Thyroid gland (tissue), 4 donors: ENCODE measurements at regions not wholly inside any gene's neighbourhood (a gene's known extent, or its start where the extent isn't known, plus 50 kb on each side); places are given as distances from the start of the nearest gene placed in this dataset.

Experiments
- POLR2A ChIP-seq, 2 donors: fragments of 450-650 bp; IDR thresholded peaks; one replicate each; pipeline ENCODE4 v1.6.1; 2017; ENCODE audit warnings: antibody characterized with exemption in 2 of 2, mild to moderate bottlenecking in 2 of 2, moderate library complexity in 1 of 2
- TF ChIP-seq, protein P1 (sequence below), 6 experiments: fragments of 200-600 bp in 3 of 6; fragments of 450-650 bp in 3 of 6; sonication (generic) in 3 of 6; IDR thresholded peaks; one replicate each; pipeline ENCODE4 v1.5.1; 2016 to 2019; ENCODE audit warnings: antibody characterized with exemption in 6 of 6, mild to moderate bottlenecking in 2 of 6, inconsistent platforms in 1 of 6, moderate library complexity in 1 of 6

DNA sequence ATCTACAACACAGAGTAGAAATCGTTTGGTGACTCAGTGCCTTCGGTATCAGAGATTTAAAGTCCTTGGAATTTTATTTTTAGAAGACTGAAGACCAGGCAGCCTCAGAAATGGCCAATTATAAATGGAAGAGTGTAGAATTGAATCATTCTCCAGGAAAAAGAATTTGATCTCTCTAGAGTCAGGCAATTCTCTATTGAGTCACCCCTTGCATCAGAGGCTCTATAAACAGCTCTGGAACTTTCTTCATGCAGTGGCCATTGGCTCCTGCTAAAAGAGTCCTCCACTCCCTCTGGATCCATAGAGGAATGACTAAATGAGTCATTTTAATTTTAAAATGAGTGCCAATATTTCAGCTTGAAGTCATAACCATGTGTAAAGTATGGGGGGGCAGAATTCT, 816.2 kb downstream of the TDRD15 start:
- TF ChIP-seq, protein P1, sequence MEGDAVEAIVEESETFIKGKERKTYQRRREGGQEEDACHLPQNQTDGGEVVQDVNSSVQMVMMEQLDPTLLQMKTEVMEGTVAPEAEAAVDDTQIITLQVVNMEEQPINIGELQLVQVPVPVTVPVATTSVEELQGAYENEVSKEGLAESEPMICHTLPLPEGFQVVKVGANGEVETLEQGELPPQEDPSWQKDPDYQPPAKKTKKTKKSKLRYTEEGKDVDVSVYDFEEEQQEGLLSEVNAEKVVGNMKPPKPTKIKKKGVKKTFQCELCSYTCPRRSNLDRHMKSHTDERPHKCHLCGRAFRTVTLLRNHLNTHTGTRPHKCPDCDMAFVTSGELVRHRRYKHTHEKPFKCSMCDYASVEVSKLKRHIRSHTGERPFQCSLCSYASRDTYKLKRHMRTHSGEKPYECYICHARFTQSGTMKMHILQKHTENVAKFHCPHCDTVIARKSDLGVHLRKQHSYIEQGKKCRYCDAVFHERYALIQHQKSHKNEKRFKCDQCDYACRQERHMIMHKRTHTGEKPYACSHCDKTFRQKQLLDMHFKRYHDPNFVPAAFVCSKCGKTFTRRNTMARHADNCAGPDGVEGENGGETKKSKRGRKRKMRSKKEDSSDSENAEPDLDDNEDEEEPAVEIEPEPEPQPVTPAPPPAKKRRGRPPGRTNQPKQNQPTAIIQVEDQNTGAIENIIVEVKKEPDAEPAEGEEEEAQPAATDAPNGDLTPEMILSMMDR (IDR thresholded peaks at IDR 0.05): no peak
- TF ChIP-seq POLR2A (IDR thresholded peaks at IDR 0.05): no peak
